HG03175 (cell line): ENCODE measurements at regions not wholly inside any gene's neighbourhood (a gene's known extent, or its start where the extent isn't known, plus 50 kb on each side); places are given as distances from the start of the nearest gene placed in this dataset.

Experiments
- ATAC-seq: cut with Tn5 transposase; IDR thresholded peaks from one replicate; pipeline ENCODE4 v1.9.1; 2021; ENCODE audit warnings: mild to moderate bottlenecking, moderate library complexity; ENCODE audit not compliant: unreplicated experiment

DNA sequence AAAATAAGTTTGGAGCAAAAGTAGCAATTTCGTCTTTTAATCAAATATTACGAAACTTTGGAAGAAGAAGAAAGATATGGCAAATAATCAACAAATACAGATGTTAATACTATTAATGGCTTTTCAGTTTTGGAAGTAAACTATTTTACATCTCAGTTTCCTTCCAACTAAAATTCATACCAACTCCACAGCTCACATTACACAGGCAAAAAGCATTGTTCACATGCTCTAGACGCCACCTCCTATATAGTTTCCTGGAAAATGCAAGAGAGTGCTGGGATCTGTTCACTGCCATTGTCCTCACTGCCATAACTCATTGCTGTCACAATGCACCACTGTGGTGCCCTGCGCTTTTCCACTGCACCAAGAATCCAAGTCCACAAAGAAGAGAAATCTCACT, 149.0 kb upstream of the FTMT start:
- no peak for ATAC-seq

DNA sequence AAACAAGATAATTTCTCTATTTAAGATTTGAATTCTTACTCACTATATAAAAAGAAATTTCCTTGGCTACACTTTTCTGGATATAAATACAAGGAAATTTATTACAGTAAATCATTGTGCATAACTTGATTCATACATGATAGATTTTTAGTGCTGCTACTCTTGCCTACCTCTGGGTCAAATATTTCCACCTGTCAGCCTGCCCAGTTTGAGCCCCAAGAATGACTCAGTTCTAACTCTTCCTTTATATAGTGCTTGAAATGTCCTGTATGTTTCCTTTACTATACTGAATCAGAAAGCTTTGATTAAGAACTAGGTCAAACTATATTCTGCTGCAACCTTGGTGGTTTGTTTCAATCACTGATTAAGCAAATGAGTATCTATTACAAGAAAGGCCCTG, 147.4 kb upstream of the FTMT start:
- ATAC-seq: no peak

GRCh38 chr5:121706686-121707085, 145.0 kb upstream of the FTMT start:
- ATAC-seq: no peak

DNA sequence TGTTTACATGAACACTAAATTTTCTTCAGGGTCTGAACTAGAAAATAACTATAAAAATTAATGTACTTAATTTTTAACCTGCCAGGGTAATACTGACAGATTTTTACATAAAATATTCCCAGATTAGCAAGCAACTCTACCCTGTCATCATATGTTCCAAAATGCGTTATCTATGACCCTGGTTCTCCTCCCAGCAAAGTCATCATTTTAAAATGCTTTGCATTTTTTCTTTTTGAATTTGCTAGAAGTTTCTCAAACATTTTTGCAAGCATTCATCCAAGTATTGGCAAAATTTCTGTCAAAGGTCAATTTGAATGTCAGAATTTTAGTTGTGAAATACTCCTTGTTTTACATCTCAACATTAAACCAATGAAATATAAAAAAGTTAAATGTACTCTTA, 144.5 kb upstream of the FTMT start:
- no peak for ATAC-seq

DNA sequence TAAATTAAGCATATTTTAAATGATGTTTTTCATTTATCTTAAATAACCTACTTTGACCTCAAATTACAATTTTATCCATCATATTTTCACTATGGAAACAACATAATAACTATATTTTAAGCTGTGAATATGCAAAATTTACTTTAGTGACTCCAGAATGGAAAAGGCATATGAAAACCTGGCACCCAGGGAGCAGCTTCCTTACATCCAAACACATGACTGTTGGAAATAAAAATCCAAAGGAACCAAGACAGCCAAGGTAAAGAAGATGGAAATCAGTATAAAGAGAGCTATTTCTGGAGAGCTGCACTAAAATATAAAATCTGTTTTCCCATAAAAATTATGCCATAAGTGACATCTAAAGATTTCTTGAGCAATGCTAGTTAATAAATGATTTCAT, 140.3 kb upstream of the FTMT start:
- ATAC-seq: no peak

- ATAC-seq: no peak
These were observed 132.4 kb upstream of the FTMT start for GRCh38 chr5:121719255-121719654.

GRCh38 chr5:121725450-121725849, 126.2 kb upstream of the FTMT start:
- no peak for ATAC-seq

- no peak for ATAC-seq
These were observed 124.7 kb upstream of the FTMT start for GRCh38 chr5:121726991-121727390.

GRCh38 chr5:121731377-121731776, 120.3 kb upstream of the FTMT start:
- no peak for ATAC-seq

DNA sequence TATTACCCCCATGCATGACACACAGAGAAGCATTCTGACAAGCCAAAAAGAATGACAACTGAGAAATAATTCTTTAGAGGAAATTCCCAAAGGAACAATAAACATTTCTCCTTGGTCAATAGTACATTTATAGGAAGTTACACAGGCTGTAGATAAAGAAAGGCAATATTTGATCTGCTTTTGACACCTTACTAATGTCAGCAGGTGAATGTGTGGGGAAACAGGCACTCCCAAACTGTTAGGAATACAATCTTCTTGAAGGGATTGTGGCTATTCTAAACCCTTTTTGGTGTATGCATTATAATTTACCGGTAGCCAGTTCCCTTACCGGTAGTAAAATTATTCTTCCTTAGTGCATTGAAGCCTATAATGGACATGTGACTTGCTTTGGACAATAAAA, 116.1 kb upstream of the FTMT start:
- ATAC-seq: no peak

DNA sequence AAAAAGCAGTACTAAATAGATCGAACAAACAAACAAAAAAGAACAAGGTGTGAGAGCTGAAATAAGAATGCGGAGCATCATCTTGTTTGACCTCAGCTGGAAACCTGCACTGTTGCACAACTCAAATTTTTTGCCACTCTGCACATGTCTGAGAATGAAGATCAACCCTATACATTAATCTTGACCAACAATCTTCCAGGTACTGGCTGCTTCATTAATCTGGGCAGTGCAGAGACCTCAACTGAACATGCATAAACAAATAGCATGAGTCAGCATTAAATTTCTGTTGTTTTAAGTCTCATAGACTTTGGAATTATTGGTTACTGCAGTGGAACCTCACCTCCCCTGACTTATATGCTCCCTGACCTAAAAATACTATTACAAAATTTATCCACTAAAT, 114.6 kb upstream of the FTMT start:
- ATAC-seq: no peak

DNA sequence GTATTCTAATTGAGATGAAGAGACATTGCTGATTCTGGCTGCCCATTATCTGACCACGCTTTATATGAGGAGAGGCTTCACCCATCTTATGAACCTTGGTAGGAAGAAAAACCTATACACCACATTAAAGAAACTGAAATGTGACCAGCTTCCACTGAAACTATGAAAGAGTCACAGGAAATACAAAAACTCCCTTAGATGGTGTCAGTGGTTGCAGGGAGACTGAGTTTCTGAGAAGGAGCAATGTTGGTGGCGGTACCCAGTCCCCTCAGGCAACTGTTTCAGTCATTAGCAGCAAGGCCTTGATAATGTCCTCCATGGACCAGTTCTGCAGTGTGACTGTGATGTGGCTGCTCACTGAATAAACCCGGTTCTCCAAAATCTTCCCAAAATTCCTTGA, 110.5 kb upstream of the FTMT start:
- no peak for ATAC-seq

DNA sequence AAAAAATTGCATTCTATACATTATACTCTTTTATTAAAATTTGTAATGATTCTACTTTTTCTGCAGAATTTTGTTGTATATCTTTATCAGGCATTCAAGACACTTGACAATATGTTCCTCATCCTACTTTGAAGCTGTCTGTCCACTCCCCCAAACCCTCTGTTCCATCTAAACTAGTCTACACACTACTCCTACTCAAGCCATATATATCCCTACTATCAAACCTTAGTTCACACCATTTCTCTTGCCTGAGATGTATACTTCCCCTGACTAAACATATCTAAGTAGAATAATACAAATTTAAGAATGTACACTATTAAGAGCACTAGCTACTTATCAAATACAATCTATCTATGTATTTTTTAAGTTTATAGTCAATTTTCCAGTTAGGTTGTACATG, 107.1 kb upstream of the FTMT start:
- ATAC-seq: no peak

DNA sequence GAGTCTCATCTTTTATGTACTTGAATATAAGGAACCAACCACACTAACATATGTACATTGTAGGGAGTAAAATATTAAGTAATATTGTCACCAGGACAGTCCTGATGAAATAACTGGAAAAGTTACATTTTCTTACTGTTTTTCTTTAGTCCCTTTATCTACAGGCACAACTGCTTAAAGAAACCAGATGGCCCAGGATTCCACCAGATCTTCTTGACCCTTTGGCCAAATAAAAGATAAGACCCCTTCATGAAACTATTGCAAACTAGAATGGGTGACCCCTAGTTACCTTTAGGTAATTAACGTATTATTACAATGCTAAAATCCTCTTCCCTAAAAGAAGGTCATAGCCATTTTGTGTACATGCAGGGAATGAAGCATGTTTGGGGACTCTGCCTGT, 106.3 kb upstream of the FTMT start:
- no peak for ATAC-seq

GRCh38 chr5:121746763-121747162, 104.9 kb upstream of the FTMT start:
- no peak for ATAC-seq

- ATAC-seq: no peak
These were observed 103.0 kb upstream of the FTMT start for GRCh38 chr5:121748686-121749085.

- ATAC-seq: no peak
These were observed 99.5 kb upstream of the FTMT start for GRCh38 chr5:121752149-121752548.

DNA sequence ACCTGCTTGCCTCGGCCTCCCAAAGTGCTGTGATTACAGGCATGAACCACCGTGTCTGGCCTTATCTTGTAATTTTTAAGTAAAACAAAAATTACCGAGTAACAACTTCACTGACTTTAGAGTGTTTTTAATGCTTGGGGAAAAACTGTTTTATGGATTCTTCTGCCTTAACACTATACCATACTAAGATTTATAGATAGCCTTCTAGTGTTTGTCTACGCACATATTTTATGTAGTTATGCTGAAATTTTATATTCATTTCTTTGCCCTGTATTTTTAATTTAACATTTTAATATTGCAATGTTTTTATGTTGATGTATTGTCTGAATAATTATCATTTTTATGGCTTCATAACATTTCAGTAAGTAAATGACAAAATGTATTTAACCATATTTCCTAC, 96.4 kb upstream of the FTMT start:
- ATAC-seq: no peak

- no peak for ATAC-seq
These were observed 93.9 kb upstream of the FTMT start for GRCh38 chr5:121757753-121758152.

- ATAC-seq: no peak
These were observed 93.1 kb upstream of the FTMT start for GRCh38 chr5:121758615-121759014.

GRCh38 chr5:121762426-121762825, 89.3 kb upstream of the FTMT start:
- ATAC-seq: no peak

DNA sequence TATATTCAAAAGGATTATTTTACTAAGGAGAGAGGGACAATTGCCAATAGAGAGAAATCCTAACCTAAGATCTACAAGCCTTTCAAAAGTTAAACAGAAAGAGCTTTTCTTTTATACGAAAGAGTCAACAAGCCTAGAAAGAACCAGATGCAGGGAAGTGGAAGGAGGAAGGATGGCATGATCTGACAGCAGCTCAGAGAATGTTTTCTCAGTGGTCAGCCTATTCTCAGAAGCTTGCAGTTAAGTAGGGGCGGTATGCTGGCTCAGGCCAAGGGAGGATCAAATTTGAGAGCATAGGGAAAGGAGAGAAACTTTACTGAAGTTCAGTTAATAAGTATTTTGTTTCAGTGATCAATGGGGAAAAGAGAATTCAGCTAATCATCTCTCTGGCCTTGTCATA, 88.0 kb upstream of the FTMT start:
- no peak for ATAC-seq

DNA sequence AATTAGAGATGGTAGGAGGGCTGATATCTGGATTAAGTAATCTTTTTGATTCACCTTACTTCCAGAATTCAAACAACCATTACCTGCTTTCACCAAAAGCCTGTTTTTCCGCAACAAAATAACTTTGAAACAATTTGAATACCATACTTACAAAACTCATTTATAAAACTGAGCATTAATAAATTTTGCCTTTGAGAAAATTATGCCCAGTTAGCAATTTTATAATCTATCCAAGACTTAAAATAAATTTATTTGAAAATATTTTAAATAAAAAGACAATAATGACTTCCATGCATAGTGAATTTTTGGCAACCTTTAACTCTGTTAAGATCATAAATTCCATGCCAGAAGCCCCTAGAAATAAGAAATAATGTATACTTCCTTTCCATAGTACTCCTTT, 71.3 kb upstream of the FTMT start:
- no peak for ATAC-seq

DNA sequence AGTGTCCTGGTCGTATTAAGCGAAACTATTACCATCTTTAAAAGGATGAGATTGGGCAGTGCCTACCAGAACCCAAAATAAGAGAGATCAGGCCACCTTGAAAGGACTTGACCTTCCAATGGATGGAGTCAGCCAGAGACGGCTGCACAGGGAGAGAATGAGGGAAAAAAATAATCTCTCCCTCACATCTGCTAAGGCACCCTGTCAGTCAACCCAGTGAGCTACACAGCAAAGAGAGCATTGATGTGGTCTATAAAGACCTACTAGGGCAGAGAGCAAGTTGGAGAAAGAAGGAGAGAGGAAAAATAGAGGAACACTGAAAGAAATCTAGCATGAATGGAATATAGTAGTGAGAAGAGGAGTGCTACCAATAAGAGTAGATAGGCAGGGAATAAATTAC, 68.0 kb upstream of the FTMT start:
- ATAC-seq: no peak
